ENCODE measurements at regions not wholly inside any gene's neighbourhood (a gene's known extent, or its start where the extent isn't known, plus 50 kb on each side); places are given as distances from the start of the nearest gene placed in this dataset.

- TF ChIP-seq CTCF (IDR thresholded peaks at IDR 0.05; ENCODE audit: insufficient read depth, low read length) (no peak), REST (IDR thresholded peaks at IDR 0.05; ENCODE audit: insufficient replicate concordance, low read depth) (no peak), POLR2AphosphoS5 (IDR thresholded peaks at IDR 0.05; ENCODE audit: low read depth) (no peak), GABPA (IDR thresholded peaks at IDR 0.05; ENCODE audit: low read depth) (no peak), SPI1 (IDR thresholded peaks at IDR 0.05; ENCODE audit: borderline replicate concordance, low read depth) (no peak)
Measured at GRCh38 chr12:123032736-123033391, 52.4 kb downstream of the ARL6IP4 start.

All from HL-60 (cell line).